ENCODE measurements at regions not wholly inside any gene's neighbourhood (a gene's known extent, or its start where the extent isn't known, plus 50 kb on each side); places are given as distances from the start of the nearest gene placed in this dataset.

DNA sequence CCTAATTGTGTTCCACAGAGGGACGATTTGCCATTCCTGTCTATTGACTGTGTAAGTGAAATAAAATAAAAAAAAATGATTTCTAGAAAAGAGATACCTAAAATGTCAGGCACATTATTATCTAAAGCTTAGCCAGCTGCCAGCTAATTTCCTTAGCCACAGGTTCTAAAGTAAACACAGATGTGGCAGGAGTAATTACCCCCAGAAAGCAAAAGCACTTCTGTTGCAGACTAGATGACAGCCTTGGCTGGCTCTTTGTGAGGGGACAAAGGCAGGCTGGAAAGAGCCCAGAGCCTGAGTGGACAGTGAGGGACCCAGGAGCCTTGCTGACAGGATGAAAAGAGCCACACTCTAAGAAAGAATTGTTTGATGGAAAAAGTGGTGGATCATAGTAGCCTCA lies 418.1 kb downstream of the LRIG3 start (continued):
- TF ChIP-seq, protein P1, sequence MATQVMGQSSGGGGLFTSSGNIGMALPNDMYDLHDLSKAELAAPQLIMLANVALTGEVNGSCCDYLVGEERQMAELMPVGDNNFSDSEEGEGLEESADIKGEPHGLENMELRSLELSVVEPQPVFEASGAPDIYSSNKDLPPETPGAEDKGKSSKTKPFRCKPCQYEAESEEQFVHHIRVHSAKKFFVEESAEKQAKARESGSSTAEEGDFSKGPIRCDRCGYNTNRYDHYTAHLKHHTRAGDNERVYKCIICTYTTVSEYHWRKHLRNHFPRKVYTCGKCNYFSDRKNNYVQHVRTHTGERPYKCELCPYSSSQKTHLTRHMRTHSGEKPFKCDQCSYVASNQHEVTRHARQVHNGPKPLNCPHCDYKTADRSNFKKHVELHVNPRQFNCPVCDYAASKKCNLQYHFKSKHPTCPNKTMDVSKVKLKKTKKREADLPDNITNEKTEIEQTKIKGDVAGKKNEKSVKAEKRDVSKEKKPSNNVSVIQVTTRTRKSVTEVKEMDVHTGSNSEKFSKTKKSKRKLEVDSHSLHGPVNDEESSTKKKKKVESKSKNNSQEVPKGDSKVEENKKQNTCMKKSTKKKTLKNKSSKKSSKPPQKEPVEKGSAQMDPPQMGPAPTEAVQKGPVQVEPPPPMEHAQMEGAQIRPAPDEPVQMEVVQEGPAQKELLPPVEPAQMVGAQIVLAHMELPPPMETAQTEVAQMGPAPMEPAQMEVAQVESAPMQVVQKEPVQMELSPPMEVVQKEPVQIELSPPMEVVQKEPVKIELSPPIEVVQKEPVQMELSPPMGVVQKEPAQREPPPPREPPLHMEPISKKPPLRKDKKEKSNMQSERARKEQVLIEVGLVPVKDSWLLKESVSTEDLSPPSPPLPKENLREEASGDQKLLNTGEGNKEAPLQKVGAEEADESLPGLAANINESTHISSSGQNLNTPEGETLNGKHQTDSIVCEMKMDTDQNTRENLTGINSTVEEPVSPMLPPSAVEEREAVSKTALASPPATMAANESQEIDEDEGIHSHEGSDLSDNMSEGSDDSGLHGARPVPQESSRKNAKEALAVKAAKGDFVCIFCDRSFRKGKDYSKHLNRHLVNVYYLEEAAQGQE (IDR thresholded peaks at IDR 0.05): no peak
- TF ChIP-seq, protein P2, sequence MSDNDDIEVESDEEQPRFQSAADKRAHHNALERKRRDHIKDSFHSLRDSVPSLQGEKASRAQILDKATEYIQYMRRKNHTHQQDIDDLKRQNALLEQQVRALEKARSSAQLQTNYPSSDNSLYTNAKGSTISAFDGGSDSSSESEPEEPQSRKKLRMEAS (IDR thresholded peaks at IDR 0.05): no peak
- TF ChIP-seq RXRA (IDR thresholded peaks at IDR 0.05): no peak
- TF ChIP-seq RAD21 (IDR thresholded peaks at IDR 0.05): no peak

DNA sequence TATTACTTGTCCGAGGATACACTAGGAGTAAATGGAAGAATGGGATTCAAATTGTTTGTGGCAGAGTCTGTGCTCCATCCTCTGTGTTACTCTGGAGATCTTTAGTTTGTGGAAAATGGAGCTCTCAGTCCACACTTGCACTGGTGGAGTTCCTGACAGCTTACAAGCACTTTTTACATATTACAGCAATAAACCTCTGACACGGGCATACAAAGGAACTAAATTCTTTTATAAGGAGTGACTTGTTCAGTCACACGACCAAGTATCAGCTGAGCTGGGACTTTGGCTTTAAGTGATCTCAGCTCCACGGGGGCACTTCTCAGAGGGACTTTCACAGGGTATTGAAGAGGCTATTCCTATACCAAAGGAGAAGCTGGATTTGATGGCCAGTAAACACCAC lies 417.5 kb downstream of the LRIG3 start:
- DNase-seq (ENCODE audit: low spot score): no peak
- no peak for TF ChIP-seq HNF4A (conservative IDR thresholded peaks at IDR 0.05)
- no peak for TF ChIP-seq GABPA (IDR thresholded peaks at IDR 0.05 in 1 of 2, conservative IDR thresholded peaks at IDR 0.05 in 1 of 2)
- no peak for TF ChIP-seq SP1 (IDR thresholded peaks at IDR 0.05)
- TF ChIP-seq NR2F2 (IDR thresholded peaks at IDR 0.05): no peak
- TF ChIP-seq RXRA (IDR thresholded peaks at IDR 0.05): no peak
- TF ChIP-seq, protein P3, sequence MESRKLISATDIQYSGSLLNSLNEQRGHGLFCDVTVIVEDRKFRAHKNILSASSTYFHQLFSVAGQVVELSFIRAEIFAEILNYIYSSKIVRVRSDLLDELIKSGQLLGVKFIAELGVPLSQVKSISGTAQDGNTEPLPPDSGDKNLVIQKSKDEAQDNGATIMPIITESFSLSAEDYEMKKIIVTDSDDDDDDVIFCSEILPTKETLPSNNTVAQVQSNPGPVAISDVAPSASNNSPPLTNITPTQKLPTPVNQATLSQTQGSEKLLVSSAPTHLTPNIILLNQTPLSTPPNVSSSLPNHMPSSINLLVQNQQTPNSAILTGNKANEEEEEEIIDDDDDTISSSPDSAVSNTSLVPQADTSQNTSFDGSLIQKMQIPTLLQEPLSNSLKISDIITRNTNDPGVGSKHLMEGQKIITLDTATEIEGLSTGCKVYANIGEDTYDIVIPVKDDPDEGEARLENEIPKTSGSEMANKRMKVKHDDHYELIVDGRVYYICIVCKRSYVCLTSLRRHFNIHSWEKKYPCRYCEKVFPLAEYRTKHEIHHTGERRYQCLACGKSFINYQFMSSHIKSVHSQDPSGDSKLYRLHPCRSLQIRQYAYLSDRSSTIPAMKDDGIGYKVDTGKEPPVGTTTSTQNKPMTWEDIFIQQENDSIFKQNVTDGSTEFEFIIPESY (IDR thresholded peaks at IDR 0.05): no peak
- TF ChIP-seq, protein P2 (IDR thresholded peaks at IDR 0.05): no peak
- TF ChIP-seq FOXA2 (IDR thresholded peaks at IDR 0.05): no peak
- no peak for TF ChIP-seq HNF4G (IDR thresholded peaks at IDR 0.05)
- no peak for TF ChIP-seq FOXA1 (IDR thresholded peaks at IDR 0.05)
- no peak for TF ChIP-seq YY1 (IDR thresholded peaks at IDR 0.05)
- TF ChIP-seq, protein P1 (IDR thresholded peaks at IDR 0.05): no peak
- TF ChIP-seq, protein P4, sequence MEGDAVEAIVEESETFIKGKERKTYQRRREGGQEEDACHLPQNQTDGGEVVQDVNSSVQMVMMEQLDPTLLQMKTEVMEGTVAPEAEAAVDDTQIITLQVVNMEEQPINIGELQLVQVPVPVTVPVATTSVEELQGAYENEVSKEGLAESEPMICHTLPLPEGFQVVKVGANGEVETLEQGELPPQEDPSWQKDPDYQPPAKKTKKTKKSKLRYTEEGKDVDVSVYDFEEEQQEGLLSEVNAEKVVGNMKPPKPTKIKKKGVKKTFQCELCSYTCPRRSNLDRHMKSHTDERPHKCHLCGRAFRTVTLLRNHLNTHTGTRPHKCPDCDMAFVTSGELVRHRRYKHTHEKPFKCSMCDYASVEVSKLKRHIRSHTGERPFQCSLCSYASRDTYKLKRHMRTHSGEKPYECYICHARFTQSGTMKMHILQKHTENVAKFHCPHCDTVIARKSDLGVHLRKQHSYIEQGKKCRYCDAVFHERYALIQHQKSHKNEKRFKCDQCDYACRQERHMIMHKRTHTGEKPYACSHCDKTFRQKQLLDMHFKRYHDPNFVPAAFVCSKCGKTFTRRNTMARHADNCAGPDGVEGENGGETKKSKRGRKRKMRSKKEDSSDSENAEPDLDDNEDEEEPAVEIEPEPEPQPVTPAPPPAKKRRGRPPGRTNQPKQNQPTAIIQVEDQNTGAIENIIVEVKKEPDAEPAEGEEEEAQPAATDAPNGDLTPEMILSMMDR (IDR thresholded peaks at IDR 0.05; ENCODE audit: low read depth, low read length, missing input control): no peak
- no peak for TF ChIP-seq TAF1 (conservative IDR thresholded peaks at IDR 0.05)
- TF ChIP-seq JUND (IDR thresholded peaks at IDR 0.05): no peak
- TF ChIP-seq, protein P5, sequence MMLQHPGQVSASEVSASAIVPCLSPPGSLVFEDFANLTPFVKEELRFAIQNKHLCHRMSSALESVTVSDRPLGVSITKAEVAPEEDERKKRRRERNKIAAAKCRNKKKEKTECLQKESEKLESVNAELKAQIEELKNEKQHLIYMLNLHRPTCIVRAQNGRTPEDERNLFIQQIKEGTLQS (IDR thresholded peaks at IDR 0.05): no peak
- no peak for TF ChIP-seq RAD21 (IDR thresholded peaks at IDR 0.05)
- TF ChIP-seq EGR1 (IDR thresholded peaks at IDR 0.05; ENCODE audit: low read depth in 2 of 2): no peak
- H3K4me3 ChIP-seq (ENCODE audit: low read depth in 1 of 3, low read length in 3 of 3): no peak overlapping the region
- H3K27ac ChIP-seq (ENCODE audit: low read depth in 1 of 2, low read length in 2 of 2): no peak overlapping the region
- H3K9ac ChIP-seq (ENCODE audit: low read depth in 1 of 2, low read length in 2 of 2): no peak overlapping the region
- H3K9me3 ChIP-seq (ENCODE audit: control insufficient read depth in 4 of 4, low read length in 3 of 4): no peaks in the 10 kb centered on the region
- H3K27me3 ChIP-seq (ENCODE audit: control insufficient read depth in 4 of 4, insufficient read depth in 4 of 4, low read length in 3 of 4): no peaks in the 10 kb centered on the region
- no peaks in the 10 kb centered on the region for H3K4me1 ChIP-seq (ENCODE audit: control insufficient read depth in 4 of 4, insufficient read depth in 4 of 4, low read length in 3 of 4)
- WGBS: 56% methylated on average over 4 of the region's 4 CpGs
- H3K36me3 ChIP-seq (ENCODE audit: control insufficient read depth in 4 of 4, insufficient read depth in 3 of 4, low read depth in 1 of 4, low read length in 3 of 4): no peaks in the 10 kb centered on the region

All from liver (tissue), 8 donors.